Activated CD4-positive, alpha-beta memory T cell treated with anti-CD3 and anti-CD28 coated beads for 36 hours (primary cell): ENCODE measurements at regions not wholly inside any gene's neighbourhood (a gene's known extent, or its start where the extent isn't known, plus 50 kb on each side); places are given as distances from the start of the nearest gene placed in this dataset.

ENCODE experiments used
- CTCF ChIA-PET: fragments of 350-600 bp; sonication (Branson Sonifier 250); formaldehyde crosslinking; loops from one replicate; lab custom pipeline; 2021; ENCODE audit warnings: antibody characterized with exemption, inconsistent platforms; lab: Charles Lee
- POLR2A ChIA-PET: fragments of 350-600 bp; sonication (Branson Sonifier 250); formaldehyde crosslinking; loops from one replicate; lab custom pipeline; 2021; ENCODE audit warnings: antibody characterized with exemption; lab: Charles Lee
- DNase-seq: peaks from one replicate; pipeline ENCODE4 v3.0.0-alpha.2; 2020
- H3K27ac Mint-ChIP-seq: one replicate; pipeline ENCODE4 v1.8.0; 2021; ENCODE audit warnings: mixed read lengths
- H3K27me3 Mint-ChIP-seq: one replicate; pipeline ENCODE4 v1.8.0; 2021; ENCODE audit warnings: mixed read lengths
- H3K36me3 Mint-ChIP-seq: one replicate; pipeline ENCODE4 v1.8.0; 2021; ENCODE audit warnings: mixed read lengths
- H3K4me1 Mint-ChIP-seq: one replicate; pipeline ENCODE4 v1.8.0; 2021; ENCODE audit warnings: low read depth, mixed read lengths
- H3K4me3 Mint-ChIP-seq: one replicate; pipeline ENCODE4 v1.8.0; 2021; ENCODE audit warnings: mild to moderate bottlenecking, mixed read lengths
- H3K9me3 Mint-ChIP-seq: one replicate; pipeline ENCODE4 v1.8.0; 2021; ENCODE audit warnings: mixed read lengths
- intact Hi-C: fragments of 100-400 bp; cut with micrococcal nuclease; formaldehyde crosslinking; loops from one replicate; pipeline ENCODE4 v1.15.1; 2023

DNA sequence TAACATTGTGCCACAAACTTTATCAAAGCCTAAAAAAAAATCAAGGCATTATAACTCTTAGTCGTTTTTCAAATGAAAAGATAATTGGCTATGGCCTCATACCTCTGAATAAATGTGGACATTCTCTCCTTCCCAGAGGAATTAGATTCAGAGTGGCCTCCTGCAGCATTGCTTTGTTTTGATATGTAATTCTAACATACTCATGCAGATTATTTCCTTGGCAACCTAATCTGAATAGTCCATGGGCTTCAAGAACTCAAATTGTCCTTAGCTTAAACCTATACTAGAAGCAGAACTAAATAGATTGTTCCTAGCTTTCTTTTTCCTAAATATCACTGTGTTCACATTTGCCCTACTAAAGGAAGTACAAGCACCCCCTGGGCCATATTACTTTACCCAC, 1146.9 kb downstream of the OLFM4 start:
- H3K9me3 Mint-ChIP-seq = peaks cover 11% of the 10 kb centered on the region
- H3K36me3 Mint-ChIP-seq = no peaks in the 10 kb centered on the region
- H3K27ac Mint-ChIP-seq = no peak overlapping the region
- no peak for DNase-seq
- CTCF ChIA-PET = no interaction called here
- H3K27me3 Mint-ChIP-seq = no peaks in the 10 kb centered on the region
- POLR2A ChIA-PET = no interaction called here
- H3K4me3 Mint-ChIP-seq = no peak overlapping the region
- H3K4me1 Mint-ChIP-seq = no peaks in the 10 kb centered on the region
- intact Hi-C loops = no loop called here

DNA sequence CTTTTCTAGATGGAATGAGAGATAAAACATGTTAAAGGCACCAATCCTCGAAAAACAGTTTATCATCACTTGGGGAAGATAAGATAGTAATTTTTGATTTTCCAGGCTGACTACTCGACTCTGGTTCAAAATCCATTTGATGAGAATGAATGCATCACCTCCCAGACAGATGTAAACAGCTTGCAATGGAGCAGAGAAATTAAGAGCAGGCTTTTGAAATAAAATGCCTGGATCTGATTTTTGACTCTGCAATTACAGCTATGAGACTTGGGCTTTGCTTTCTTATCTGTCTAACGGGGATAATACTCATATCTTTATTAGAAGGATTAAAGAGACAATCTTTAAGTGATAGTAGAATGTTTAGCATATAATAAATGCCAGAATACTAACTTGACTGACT, 1148.9 kb downstream of the OLFM4 start:
- CTCF ChIA-PET = no interaction called here
- Mint-ChIP-seq H3K27me3 (no peaks in the 10 kb centered on the region), H3K36me3 (no peaks in the 10 kb centered on the region), H3K4me3 (no peak overlapping the region), H3K9me3 (peaks cover 7% of the 10 kb centered on the region), H3K27ac (no peak overlapping the region), H3K4me1 (no peaks in the 10 kb centered on the region)
- POLR2A ChIA-PET = no interaction called here
- no peak for DNase-seq
- intact Hi-C loops = no loop called here

DNA sequence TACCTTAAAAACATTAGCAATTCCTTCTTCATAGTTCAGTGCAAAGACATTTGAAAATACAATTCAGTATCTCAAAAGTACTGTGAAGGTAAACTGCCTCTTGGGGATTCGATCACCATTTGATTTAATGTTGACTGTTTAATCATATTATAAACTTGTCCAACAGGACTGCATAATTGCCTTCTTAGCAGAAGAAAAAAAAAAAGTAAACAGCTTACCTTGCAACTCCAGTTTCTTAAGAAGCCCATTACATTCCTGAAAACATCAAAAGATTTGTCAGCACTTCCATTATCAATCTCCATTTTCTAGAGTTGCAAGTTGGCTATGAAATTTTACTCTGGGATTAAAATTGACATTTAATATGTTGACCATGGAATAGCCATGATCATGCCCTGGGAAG, 1154.6 kb downstream of the OLFM4 start:
- no peaks in the 10 kb centered on the region for H3K36me3 Mint-ChIP-seq
- intact Hi-C loops = no loop called here
- H3K27ac Mint-ChIP-seq = no peak overlapping the region
- no peak overlapping the region for H3K4me3 Mint-ChIP-seq
- no peaks in the 10 kb centered on the region for H3K27me3 Mint-ChIP-seq
- H3K4me1 Mint-ChIP-seq = no peaks in the 10 kb centered on the region
- no peak for DNase-seq
- ChIA-PET CTCF (no interaction called here), POLR2A (no interaction called here)
- peaks cover 9% of the 10 kb centered on the region for H3K9me3 Mint-ChIP-seq

DNA sequence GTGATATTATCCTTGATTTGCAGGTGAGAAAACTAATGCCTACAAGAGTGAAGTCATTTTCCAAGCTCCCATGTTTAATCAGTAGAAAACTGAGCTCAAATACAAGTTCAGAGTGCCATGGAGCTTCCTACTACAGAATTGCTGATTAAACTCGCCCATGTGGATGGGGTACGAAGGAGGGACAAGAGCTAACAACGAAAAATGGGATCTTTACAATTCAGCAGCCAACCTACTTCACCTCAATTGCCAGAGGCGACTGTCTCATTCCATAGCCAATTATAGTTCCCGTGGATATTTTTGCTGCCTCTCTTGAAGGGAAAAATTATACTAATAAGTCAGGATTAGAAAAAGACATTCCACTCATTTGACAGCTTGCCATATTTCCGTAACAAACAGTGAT, 1155.1 kb downstream of the OLFM4 start:
- H3K4me1 Mint-ChIP-seq = no peaks in the 10 kb centered on the region
- H3K27me3 Mint-ChIP-seq = no peaks in the 10 kb centered on the region
- H3K4me3 Mint-ChIP-seq = no peak overlapping the region
- intact Hi-C loops = no loop called here
- H3K9me3 Mint-ChIP-seq = peaks cover 9% of the 10 kb centered on the region
- no peak for DNase-seq
- ChIA-PET POLR2A (no interaction called here), CTCF (no interaction called here)
- no peaks in the 10 kb centered on the region for H3K36me3 Mint-ChIP-seq
- no peak overlapping the region for H3K27ac Mint-ChIP-seq

DNA sequence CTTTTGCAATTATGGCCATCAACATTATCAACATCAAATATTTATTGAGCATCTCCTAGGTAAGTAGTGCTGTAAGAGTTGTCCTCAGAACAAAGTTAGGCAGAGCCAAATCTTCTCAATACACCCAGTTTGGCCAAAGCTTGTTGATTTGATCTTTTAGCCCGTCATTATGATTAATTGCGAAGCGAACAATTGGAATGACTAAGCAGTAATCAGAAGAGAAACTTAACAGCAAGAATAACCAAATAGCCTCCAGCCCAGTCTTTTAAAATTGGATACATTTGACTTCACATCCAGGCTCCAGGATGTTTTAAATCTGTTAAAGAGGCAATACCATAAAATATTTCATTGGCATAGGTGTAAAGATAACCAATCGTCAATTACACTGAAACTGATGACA, 1156.0 kb downstream of the OLFM4 start:
- POLR2A ChIA-PET = no interaction called here
- Mint-ChIP-seq H3K27me3 (no peaks in the 10 kb centered on the region), H3K27ac (no peak overlapping the region), H3K4me3 (no peak overlapping the region), H3K36me3 (no peaks in the 10 kb centered on the region), H3K9me3 (peaks cover 14% of the 10 kb centered on the region), H3K4me1 (no peaks in the 10 kb centered on the region)
- CTCF ChIA-PET = no interaction called here
- no peak for DNase-seq
- intact Hi-C loops = no loop called here

DNA sequence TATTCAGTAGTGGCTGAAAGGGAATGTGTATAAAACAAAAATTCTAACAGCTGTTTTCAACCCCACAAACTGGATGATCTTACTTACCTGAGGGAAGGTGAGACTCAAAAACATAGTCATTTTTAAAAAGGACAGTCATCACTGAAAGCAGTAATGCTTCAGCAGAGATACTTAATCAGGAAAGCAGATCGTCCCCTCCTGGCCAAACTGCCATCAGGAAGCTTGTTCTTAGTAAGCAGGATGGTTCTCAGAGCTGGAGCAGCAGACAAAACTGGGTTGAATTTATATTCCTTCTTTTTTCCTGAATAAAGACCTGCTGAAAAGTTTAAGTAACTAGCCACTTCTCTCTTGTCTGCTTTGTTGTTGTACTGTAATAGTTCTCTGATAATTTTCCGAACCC, 1156.5 kb downstream of the OLFM4 start:
- no peak overlapping the region for H3K4me3 Mint-ChIP-seq
- intact Hi-C loops = no loop called here
- H3K4me1 Mint-ChIP-seq = no peaks in the 10 kb centered on the region
- ChIA-PET CTCF (no interaction called here), POLR2A (no interaction called here)
- H3K36me3 Mint-ChIP-seq = no peaks in the 10 kb centered on the region
- H3K27ac Mint-ChIP-seq = no peak overlapping the region
- no peak for DNase-seq
- no peaks in the 10 kb centered on the region for H3K27me3 Mint-ChIP-seq
- H3K9me3 Mint-ChIP-seq = peaks cover 17% of the 10 kb centered on the region

DNA sequence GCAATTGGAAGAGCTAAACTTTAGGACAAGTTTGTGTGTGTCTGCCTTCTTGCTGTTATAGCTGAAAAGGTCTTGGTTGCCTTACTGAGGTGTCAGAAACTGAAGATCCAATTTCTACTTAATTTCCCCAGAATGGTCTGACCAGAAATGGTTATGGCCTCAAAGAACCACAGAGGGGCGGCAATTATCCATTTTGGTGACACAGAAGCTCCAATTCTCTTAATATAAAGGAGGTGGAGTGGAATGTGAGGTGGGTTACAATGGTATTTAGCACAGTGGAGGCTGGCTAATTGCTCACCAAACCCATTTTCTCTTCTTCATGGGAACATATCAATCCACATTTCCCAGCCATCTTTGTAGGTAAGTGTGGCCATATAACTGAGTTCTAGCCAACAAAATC, 1157.2 kb downstream of the OLFM4 start:
- intact Hi-C loops = no loop called here
- DNase-seq = no peak
- POLR2A ChIA-PET = no interaction called here
- Mint-ChIP-seq H3K36me3 (no peaks in the 10 kb centered on the region), H3K9me3 (peaks cover 17% of the 10 kb centered on the region), H3K4me3 (no peak overlapping the region), H3K27me3 (no peaks in the 10 kb centered on the region), H3K27ac (no peak overlapping the region), H3K4me1 (no peaks in the 10 kb centered on the region)
- CTCF ChIA-PET = no interaction called here

DNA sequence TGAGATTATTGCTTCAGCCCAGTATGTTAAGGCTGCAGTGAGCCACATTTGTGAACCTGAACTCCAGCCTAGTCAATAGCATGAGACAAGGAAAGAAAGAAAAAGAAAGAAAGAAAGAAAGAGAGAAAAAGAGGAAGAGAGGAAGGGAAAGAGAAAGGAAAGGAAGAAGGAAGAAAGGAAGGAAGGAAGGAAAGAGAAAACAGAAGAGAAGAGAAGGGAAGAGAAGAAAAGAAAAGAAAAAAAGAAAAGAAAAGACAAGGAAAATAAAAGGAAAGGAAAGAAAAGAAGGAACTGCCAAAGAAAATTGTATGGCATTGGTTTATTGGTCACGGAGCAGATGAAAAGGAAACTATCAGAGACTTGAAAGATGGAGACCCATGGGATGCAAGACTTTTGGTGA, 1158.8 kb downstream of the OLFM4 start:
- no peaks in the 10 kb centered on the region for H3K36me3 Mint-ChIP-seq
- no peak for DNase-seq

DNA sequence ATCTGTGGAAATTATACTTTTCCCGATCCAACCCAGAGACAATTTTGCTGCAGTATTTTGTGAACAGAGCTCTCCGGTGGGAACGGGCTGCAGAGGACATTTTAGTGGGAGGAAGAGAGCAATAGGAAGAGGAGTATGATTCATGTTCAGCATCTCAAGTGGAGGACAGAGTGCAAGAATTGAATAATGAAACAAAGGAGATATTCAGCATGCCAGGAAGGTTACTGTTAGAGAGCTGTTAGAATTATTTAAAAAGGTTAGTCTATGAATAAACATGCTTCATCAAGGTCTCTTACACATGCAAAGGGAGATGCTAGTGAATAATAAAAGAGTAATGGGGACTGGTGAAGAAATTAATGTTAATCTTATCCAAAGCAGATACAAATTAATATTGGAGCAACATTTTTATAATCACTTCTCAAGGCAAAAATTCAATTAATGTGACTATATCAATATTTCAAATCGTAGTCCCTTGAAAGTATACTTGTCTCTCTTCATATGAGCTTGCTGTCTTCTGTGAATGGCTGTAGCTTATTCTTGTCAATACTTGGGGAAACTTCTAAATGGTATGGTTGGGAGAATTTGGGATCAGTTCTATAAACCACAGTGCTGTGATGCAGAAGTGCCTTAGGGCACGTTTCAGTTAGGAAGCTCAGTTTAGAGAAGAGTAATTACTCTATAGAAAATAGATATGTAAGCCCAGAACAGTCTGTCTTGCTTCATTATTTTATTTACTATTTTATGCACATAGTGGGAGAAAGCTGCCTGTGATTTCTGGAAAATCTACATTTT, 1165.8 kb downstream of the OLFM4 start:
- CTCF ChIA-PET = no interaction called here
- POLR2A ChIA-PET = no interaction called here
- Mint-ChIP-seq H3K9me3 (peaks cover 8% of the 10 kb centered on the region), H3K27ac (no peak overlapping the region), H3K4me1 (no peaks in the 10 kb centered on the region), H3K4me3 (no peak overlapping the region), H3K36me3 (no peaks in the 10 kb centered on the region), H3K27me3 (no peaks in the 10 kb centered on the region)
- intact Hi-C loops = no loop called here
- no peak for DNase-seq

More for the DNA sequence above, 1158.8 kb downstream of the OLFM4 start:
- no peaks in the 10 kb centered on the region for H3K27me3 Mint-ChIP-seq
- ChIA-PET CTCF (no interaction called here), POLR2A (no interaction called here)
- intact Hi-C loops = no loop called here
- H3K9me3 Mint-ChIP-seq = peaks cover 14% of the 10 kb centered on the region
- H3K27ac Mint-ChIP-seq = no peak overlapping the region
- H3K4me1 Mint-ChIP-seq = no peaks in the 10 kb centered on the region
- H3K4me3 Mint-ChIP-seq = no peak overlapping the region

DNA sequence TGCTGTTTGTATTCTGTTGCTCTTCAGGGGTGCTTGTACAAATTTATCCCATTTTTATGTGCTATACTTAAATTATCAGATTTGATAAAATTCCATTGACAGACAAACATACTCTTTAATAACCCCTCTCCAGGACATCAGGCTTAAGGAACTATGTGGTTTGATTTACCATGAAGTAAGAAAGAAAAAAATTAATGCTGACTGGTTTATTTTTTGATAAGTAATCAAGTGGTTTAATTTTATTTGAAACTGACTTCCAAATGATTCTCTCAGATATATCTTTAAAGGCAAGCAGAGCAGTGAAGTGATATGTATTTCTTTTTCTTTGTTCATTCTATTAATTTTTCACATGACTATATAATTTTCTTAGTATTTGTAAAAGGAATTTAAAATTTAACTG, 1168.1 kb downstream of the OLFM4 start:
- H3K36me3 Mint-ChIP-seq = no peaks in the 10 kb centered on the region
- no peak overlapping the region for H3K27ac Mint-ChIP-seq

DNA sequence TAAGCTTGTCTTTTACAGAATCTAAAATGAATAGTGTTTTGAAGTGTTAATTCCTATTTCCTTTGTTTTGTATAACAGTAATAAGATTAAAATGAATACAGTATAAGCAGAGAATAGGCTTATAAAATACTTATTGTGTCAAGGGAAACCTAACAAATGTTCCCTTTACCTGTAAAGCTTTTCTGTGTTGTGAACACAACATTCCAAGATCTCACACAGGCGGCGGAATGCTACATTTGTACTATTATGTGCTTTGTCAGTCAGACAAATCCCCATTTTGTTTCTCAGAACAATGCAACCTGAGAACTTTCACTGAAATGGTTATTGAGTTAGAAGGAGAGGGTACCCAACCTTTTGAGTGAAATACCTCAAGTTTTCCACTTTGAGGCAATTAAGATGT, 1170.3 kb downstream of the OLFM4 start:
- H3K4me3 Mint-ChIP-seq = no peak overlapping the region

More for the DNA sequence above, 1168.1 kb downstream of the OLFM4 start:
- Mint-ChIP-seq H3K9me3 (peaks cover 8% of the 10 kb centered on the region), H3K4me3 (no peak overlapping the region), H3K4me1 (no peaks in the 10 kb centered on the region), H3K27me3 (no peaks in the 10 kb centered on the region)
- POLR2A ChIA-PET = no interaction called here
- intact Hi-C loops = no loop called here
- CTCF ChIA-PET = no interaction called here
- DNase-seq = no peak

DNA sequence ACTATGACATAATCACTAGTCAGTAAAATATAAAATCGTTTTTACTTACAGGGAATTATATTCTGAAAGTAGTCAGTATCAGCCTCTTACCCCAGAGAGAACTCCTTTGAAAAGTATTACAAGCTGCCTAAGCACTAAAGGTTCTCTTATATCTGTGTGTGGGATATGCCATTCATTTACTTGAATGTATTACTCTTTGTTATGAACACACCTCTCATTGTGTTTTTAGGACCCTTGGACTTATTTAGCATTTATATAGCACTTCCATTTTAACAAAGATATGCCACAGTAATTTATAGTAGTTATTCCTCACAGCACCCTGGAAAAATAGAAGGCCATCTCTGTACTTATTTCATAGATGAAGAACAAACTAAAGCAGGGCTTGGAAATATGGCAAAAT, 1178.0 kb downstream of the OLFM4 start:
- H3K9me3 Mint-ChIP-seq = peaks cover 5% of the 10 kb centered on the region
- intact Hi-C loops = no loop called here
- CTCF ChIA-PET = no interaction called here
- no peak overlapping the region for H3K4me3 Mint-ChIP-seq
- no peaks in the 10 kb centered on the region for H3K4me1 Mint-ChIP-seq
- POLR2A ChIA-PET = no interaction called here
- H3K36me3 Mint-ChIP-seq = no peaks in the 10 kb centered on the region
- H3K27me3 Mint-ChIP-seq = no peaks in the 10 kb centered on the region
- no peak overlapping the region for H3K27ac Mint-ChIP-seq
- no peak for DNase-seq

More for the DNA sequence above, 1170.3 kb downstream of the OLFM4 start:
- Mint-ChIP-seq H3K9me3 (peaks cover 12% of the 10 kb centered on the region), H3K36me3 (no peaks in the 10 kb centered on the region), H3K4me1 (no peaks in the 10 kb centered on the region), H3K27me3 (no peaks in the 10 kb centered on the region), H3K27ac (no peak overlapping the region)
- intact Hi-C loops = no loop called here
- POLR2A ChIA-PET = no interaction called here
- no peak for DNase-seq
- CTCF ChIA-PET = no interaction called here

DNA sequence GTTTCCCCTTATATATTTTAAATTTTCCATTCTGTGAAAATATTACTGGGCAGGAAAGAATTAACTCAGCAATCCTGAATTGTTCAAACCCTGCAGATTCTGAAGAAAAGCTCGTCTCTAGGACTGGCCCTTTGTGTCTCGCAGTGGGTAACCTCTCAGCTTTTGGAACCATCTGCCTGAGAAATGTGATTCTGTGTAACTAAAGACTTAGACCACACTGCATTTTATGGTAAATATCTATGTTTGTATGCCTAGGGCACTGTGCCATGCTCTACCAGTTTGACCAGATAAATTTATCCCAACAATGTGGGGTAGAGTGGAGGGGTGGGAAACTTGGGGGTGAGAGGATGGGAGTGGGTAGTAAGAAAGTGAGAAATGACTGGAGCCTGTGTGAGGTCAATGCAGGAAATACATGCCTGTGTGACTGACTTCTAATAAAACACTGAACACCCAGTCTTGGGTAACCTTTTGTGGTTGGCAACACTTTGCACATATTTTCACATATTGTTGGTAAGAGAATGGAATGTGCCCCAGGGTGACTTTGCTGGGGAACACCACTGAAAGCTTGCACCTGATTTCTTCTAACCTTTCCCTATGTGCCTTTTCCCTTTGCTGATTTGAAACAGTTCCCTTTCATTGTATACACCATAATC, 1181.9 kb downstream of the OLFM4 start:
- intact Hi-C loops = no loop called here
- no peak for DNase-seq
- no peaks in the 10 kb centered on the region for H3K4me1 Mint-ChIP-seq
- ChIA-PET CTCF (no interaction called here), POLR2A (no interaction called here)
- H3K27me3 Mint-ChIP-seq = no peaks in the 10 kb centered on the region
- no peak overlapping the region for H3K4me3 Mint-ChIP-seq
- H3K36me3 Mint-ChIP-seq = no peaks in the 10 kb centered on the region
- H3K9me3 Mint-ChIP-seq = peaks cover 6% of the 10 kb centered on the region
- H3K27ac Mint-ChIP-seq = no peak overlapping the region
